Left renal cortex interstitium (tissue), 4 donors: ENCODE measurements at regions not wholly inside any gene's neighbourhood (a gene's known extent, or its start where the extent isn't known, plus 50 kb on each side); places are given as distances from the start of the nearest gene placed in this dataset.

ENCODE experiments used
- DNase-seq, 4 donors: peaks; one replicate each; pipeline ENCODE4 v3.0.0-alpha.2; 2013; ENCODE audit warnings: low read depth in 4 of 4, low spot score in 2 of 4, missing footprints in 1 of 4

- no peak for DNase-seq
These were observed 156.4 kb upstream of the KL start for GRCh38 chr13:32859707-32860292.

DNA sequence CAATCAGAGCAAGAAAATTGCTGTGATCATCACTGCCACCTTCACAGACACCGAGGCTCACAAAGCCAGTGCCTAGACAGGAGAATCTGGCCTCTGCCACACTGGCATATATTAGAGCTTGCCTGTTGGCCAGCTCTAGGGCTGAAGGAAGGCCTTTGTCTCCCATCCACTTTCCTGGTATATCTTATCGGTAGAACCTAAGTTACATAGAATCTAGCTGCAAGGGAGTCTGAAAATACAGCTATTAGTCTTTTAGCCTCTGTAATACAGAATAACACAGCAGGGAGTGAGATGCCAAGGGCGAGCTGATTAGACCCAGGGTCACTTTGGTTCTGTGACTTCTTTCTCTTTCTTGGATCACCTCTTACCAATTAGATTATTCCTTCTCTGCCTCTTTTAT is 154.9 kb upstream of the KL start:
- no peak for DNase-seq

DNA sequence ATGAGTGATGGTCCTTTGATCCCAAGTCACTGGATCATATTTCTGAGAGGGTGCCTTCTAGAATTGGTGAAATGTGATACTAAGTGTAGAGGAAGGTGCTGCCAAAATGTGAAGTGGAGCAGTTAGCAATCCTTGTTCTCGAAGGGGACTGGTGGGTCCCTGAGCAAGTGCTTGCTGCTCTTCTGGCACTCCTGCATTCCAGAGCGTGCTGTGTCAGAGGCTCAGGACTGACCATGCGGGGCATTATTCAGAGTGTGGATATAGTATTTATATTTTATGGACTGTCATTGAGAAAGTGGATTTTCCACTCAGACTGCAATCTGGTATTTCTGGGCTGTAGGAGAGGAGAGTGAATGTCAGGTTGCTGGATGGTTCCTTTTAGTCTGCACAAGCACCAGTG is 152.6 kb upstream of the KL start:
- DNase-seq, result no peak

GRCh38 chr13:32866921-32867320 is 149.3 kb upstream of the KL start:
- DNase-seq, result no peak

- DNase-seq, result no peak
These were observed 138.7 kb upstream of the KL start for GRCh38 chr13:32877491-32877890.

DNA sequence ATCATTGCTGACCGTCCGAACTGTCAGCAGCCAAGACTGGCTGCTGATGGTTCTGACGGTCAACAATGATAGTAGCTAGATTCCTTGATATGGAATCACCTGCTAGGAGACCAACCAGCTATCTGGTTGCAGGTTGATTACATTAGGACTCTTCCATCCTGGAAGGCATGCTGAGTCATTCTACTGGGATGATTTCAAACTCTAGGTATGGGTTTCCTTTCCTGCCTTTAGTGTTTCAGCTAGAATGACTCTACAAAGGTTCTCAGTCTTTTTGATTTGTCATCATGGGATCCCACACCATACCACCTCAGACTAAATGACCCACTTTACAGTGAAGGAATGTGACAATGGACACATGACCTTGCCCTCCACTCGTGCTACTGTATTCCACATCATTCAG is 138.1 kb upstream of the KL start:
- no peak for DNase-seq

DNA sequence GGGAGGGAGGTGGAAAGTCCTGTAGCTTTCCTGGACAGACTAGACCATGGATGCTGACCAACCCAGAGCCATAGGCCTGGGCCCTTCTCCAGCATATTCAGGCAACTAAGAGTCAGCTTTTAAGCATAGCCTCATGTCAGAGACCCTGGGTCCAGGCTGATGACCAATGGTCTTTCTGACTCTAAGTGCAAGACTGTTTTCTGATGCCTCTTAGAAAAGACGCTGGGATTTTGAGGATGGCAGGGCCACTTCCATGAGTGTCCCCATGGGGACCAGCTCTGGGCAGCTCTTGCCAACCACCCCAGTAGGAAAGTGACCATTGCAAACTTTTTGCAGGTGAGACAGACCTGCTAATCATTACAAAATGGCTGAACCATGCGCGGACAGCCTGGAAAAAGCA is 135.6 kb upstream of the KL start:
- DNase-seq, result no peak

DNA sequence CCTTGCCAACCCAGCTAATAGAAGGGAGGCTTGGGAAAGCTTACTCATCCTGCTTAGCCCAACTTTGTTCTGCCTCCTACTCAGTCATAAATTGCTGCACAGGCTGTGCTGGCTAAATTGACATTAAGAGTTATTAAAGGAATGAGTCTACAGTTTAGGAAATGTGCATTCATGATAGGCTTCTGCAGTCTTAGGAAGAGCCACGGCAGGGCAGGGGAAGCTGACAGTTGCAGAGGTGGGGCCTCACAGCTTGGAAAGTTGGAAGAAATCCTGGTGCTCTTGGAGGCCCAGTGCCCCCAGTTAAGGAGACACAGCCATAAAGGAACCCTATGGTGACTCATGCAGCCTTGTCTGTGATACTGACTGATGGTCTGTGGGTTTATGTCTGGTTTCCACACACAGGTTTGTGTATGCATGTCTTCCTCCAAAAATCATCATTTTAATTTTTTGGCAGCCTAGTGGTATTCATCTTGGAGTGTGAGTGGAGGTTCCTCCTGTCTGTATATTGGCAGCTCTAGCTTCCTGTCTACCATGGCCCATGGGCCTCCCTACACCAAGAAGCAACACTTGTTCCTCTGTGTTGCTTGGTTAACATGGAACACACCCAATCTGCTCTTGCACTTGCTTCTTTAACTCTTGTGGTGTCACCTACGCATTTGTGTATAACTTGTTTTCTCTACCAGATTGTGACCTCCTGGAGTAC is 135.0 kb upstream of the KL start:
- DNase-seq, result no peak

DNA sequence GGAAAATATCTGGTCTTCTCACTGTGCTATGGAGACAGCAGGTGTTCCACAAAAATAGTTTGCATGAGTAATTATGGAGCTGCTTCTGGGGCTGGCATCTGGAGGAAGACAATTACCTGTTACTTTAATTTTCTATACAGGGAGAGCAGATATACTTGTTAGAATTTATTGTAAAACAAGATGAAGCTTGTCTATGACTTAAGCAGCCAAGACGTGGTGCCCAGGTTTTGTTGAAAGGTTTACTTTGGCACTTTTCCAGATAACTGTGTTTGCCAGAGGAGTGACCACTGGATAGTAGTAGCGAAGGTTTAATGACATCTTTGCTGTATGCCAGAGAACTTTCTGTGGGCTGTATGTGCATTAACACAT is 134.5 kb upstream of the KL start:
- no peak for DNase-seq

DNA sequence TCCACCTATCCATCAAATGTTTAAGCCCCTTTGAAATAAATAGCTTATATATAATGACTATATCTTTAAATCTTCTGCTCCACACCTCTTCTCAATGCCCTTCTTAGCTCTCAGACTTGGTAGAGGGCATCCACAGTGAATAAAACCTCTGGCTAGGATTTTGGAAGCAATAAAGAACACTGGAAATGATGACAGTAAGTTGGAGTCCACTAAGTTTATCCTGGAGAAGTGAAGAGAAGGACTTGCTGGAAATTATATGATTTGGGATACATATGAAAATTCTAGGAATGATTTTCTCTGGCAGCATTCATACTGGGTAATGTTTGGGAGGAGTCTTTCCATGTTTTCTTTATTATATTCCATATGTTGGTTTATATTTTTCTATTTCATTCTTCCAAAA is 133.5 kb upstream of the KL start:
- no peak for DNase-seq

GRCh38 chr13:32883474-32883873 is 132.7 kb upstream of the KL start:
- DNase-seq, result no peak

GRCh38 chr13:32887617-32888016 is 128.6 kb upstream of the KL start:
- no peak for DNase-seq

DNA sequence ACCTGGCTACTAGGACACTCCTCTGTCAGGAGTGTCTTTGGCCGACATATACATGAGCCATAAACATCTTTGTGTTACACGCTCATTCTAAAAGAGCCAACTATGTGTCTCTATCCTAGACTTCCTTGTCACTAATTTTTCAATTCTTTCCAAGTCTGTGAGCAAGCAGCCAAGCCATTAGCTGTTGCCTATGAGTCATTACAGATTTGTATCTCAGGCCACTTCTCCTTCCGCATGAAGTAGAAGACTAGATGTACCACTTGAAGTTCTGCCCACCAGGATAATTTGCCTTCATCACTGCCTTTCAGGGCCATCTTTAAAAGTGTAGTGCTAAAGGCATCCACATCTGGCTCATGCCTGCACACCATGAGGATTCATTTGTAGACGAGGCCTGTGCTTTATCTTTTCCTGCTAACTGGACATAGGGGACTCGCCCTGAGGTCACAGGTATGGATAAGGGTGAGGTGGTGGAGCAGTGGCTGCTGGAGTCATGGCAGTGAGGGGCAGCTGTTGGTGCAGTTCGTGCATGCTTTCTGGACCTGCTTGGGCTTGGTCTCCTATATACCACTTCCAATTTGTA is 126.1 kb upstream of the KL start:
- no peak for DNase-seq

DNA sequence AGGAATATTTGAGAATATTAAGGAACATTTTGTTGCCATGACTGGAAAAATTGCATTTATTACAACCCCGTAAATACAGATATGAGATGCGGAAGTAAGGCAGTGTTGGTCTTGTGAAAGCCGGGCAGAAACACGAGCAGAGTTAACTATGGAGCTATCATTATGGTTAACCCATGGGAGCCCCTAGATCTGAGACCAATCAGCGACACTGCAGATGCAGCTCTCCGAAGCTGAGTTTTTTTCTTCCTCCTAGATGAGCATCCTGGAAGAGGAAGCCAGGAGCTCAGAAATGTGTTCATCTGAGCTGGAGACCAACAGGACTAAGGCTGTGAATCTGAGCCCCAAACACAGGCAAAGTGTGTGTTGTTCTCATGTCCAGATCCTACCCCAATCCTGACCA is 123.0 kb upstream of the KL start:
- DNase-seq, result no peak

GRCh38 chr13:32894589-32895001 is 121.6 kb upstream of the KL start:
- no peak for DNase-seq

DNA sequence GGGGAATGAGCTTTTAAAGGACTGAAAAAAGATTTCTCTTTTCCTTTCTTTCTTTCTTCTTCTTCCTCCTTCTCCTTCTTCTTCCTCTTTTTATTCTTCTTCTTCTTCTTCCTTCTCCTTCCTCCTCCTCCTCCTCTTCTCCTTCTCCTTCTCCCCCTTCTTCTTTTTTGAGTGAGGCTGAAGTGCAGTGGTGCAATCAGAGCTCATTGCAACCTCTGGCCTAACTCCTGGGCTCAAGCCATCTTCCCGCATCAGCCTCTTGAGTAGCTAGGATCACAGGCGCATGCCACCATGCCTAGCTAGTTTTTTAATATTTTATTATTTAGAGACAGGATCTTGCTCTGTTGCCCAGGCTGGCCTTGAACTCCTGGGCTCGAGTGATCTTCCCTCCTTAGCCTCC is 120.9 kb upstream of the KL start:
- DNase-seq, result no peak

DNA sequence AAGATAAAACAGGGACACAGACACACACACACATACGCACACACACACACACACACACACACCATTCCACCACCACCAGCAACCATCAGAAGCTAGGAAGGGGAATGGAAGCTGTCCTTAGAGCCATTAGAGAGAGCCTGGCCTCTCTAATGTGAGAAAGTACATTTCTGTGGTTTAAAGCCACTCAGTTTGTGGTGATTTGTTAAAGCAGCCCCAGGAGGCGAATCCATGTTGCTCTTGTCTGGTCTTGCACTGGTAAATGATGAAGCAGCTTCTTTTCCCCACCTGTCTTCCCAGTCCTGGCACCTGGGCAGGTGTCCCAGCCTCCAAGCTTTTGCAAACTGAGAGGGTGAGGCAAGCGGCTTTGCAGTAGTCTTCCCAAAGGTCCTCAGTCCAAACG is 118.9 kb upstream of the KL start:
- no peak for DNase-seq

DNA sequence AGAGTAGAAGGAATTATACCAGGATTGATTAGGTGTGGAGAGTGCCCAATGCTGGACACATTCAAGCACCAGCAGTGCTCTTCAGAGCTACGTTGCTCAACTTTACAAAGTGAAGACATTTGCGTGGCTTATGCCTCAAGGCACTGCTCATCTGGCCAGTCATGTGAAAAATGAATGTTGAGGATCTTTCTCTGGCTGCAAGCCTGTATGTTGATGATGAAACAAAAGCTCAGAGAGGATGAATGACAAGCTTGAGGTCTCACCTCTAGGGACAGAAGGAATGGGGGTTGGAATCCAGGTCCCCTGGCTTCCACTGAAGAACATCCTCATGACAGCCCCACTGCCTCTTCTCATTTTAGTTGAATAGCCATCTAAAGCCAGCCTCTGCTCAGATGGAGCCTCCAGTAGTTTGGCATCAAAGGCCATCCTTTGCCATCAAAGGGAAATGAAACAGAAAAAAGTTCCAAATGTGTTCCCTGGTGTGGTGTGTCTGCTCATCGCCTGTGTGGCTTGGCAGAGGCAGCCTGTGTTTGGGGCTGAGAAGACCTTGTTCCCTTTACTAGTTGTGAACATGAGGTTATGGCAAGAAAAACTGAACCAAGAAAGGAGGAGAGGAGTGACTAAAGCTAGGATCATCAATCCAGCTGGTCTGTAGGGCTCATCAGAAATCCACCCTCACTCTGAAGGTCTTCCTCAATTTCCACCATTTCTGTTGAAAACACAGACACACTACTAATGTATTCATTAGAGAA is 114.0 kb upstream of the KL start:
- DNase-seq, result no peak

- DNase-seq, result no peak
These were observed 113.3 kb upstream of the KL start for GRCh38 chr13:32902874-32903273.

GRCh38 chr13:32903720-32904119 is 112.5 kb upstream of the KL start:
- DNase-seq, result no peak

- no peak for DNase-seq
These were observed 112.0 kb upstream of the KL start for GRCh38 chr13:32904266-32904665.
